Activated CD4-positive, alpha-beta T cell treated with anti-CD3 and anti-CD28 coated beads for 24 hours (primary cell): ENCODE measurements at regions not wholly inside any gene's neighbourhood (a gene's known extent, or its start where the extent isn't known, plus 50 kb on each side); places are given as distances from the start of the nearest gene placed in this dataset.

ENCODE experiments used
- DNase-seq, 2 donors: peaks; one replicate each; pipeline ENCODE4 v3.0.0-alpha.2; 2020; ENCODE audit warnings: low read depth in 2 of 2

GRCh38 chr18:27632706-27633105, 447.6 kb upstream of the CHST9 start:
- DNase-seq, result no peak

GRCh38 chr18:27627927-27628326, 442.8 kb upstream of the CHST9 start:
- DNase-seq, result no peak

GRCh38 chr18:27621236-27621890, 436.3 kb upstream of the CHST9 start:
- DNase-seq, result no peak

GRCh38 chr18:27619906-27620305, 434.8 kb upstream of the CHST9 start:
- no peak for DNase-seq

GRCh38 chr18:27619090-27619772, 434.1 kb upstream of the CHST9 start:
- DNase-seq, result no peak

GRCh38 chr18:27616324-27616723, 431.2 kb upstream of the CHST9 start:
- no peak for DNase-seq

GRCh38 chr18:27614951-27615844, 430.1 kb upstream of the CHST9 start:
- DNase-seq, result no peak

- DNase-seq, result no peak
Observed at GRCh38 chr18:27609221-27609620, 424.1 kb upstream of the CHST9 start.

GRCh38 chr18:27608742-27609141, 423.6 kb upstream of the CHST9 start:
- DNase-seq, result no peak

- DNase-seq, result no peak
Observed at GRCh38 chr18:27608174-27608573, 423.1 kb upstream of the CHST9 start.

- no peak for DNase-seq
Observed at GRCh38 chr18:27606741-27607140, 421.6 kb upstream of the CHST9 start.

- DNase-seq, result no peak
Observed at GRCh38 chr18:27605107-27605834, 420.2 kb upstream of the CHST9 start.

- DNase-seq, result no peak
Observed at GRCh38 chr18:27604583-27604982, 419.5 kb upstream of the CHST9 start.

- DNase-seq, result no peak
Observed at GRCh38 chr18:27602092-27602491, 417.0 kb upstream of the CHST9 start.

GRCh38 chr18:27600245-27600644, 415.1 kb upstream of the CHST9 start:
- DNase-seq, result no peak

GRCh38 chr18:27599202-27599829, 414.2 kb upstream of the CHST9 start:
- peak; percentile 4 to 9 for DNase-seq

GRCh38 chr18:27595113-27595838, 410.2 kb upstream of the CHST9 start:
- no peak for DNase-seq

GRCh38 chr18:27585602-27586173, 400.6 kb upstream of the CHST9 start:
- DNase-seq, result no peak

GRCh38 chr18:27583466-27583865, 398.4 kb upstream of the CHST9 start:
- DNase-seq, result no peak

- no peak for DNase-seq
Observed at GRCh38 chr18:27582760-27583412, 397.8 kb upstream of the CHST9 start.
